Ovary (tissue), 3 donors: ENCODE measurements at regions not wholly inside any gene's neighbourhood (a gene's known extent, or its start where the extent isn't known, plus 50 kb on each side); places are given as distances from the start of the nearest gene placed in this dataset.

ENCODE experiments used
- CTCF ChIP-seq, 3 donors: fragments of 450-650 bp in 2 of 3; fragments of 200-600 bp in 1 of 3; IDR thresholded peaks; one replicate each; pipeline versions ENCODE4 v1.5.1 to v1.8.0; 2016 to 2022; ENCODE audit warnings: antibody characterized with exemption in 3 of 3, mild to moderate bottlenecking in 1 of 3
- POLR2A ChIP-seq: fragments of 450-650 bp; IDR thresholded peaks from one replicate; pipeline ENCODE4 v1.6.1; 2017; ENCODE audit warnings: antibody characterized with exemption, mild to moderate bottlenecking, moderate library complexity
- donor health status: DM: no; HTN: no; CAD: no.

GRCh38 chr22:11360632-11361031 is 4167.4 kb upstream of the OR11H1 start:
- TF ChIP-seq CTCF (IDR thresholded peaks at IDR 0.05): no peak
- no peak for TF ChIP-seq POLR2A
